ENCODE measurements at regions not wholly inside any gene's neighbourhood (a gene's known extent, or its start where the extent isn't known, plus 50 kb on each side); places are given as distances from the start of the nearest gene placed in this dataset.

DNA sequence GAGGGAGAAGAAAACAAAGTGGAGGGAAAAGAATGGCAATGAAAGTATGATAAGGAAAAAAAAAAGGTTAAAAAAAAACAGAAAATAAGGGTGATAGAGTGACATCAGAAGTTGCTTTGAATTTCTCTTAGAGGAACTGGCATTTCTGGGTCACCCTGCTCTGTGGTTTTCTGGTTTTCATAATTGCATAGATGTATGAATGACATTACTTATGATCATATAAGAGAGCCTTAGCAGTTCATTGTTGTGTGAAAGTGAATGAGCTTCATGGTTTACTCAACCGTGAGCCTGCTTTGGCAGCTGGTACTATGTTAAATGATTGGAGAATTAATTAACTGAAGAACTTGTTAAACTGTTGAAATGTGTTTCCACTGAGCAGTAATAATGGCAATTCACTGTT is 336.4 kb upstream of the FBXO33 start:
- no peak for DNase-seq (ENCODE audit: low read depth)

DNA sequence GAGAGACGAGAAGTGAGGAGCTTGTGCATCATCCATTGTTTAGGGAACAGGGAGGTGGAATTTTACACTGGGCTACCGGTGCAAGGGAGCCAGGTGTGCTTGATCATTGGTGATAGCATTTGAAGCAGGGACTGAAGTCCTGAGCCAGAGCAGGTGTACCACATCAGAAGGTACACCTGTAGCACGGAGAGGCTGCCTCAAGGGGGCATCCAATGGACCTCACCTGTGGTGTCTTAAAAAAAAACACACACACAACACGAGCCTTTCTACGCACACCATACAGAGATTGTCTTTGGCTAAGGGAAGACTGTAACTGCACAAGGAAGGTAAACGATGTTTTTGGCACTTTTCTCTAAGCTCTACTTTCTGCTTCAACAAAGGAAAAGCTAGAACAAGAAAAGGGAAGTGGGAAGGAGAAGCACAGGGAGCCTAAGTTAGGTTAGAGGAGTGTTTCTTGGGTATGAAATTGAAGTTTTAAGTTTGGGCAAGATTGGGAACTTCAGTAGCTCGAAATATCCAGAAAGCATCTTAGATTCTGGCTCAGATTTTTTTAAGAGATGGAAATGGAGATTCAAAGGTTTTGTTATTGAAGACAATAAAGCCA is 334.3 kb upstream of the FBXO33 start:
- no peak for DNase-seq (ENCODE audit: low read depth)

DNA sequence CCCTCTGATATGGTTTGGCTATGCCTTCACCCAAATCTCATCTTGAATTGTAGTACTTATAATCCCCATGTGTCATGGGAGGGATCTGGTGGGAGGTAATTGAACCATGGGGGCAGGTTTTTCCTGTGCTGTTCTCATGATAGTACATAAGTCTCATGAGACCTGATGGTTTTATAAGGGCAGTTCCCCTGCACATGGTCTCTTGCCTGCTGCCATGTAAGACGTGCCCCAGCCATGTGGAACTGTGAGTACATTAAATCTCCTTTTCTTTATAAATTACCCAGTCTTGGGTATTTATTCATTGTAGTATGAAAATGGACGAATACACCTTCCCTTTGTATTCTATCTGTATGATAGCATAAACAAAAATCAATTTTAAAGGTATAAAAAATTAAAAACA is 333.4 kb upstream of the FBXO33 start:
- no peak for DNase-seq (ENCODE audit: low read depth)

DNA sequence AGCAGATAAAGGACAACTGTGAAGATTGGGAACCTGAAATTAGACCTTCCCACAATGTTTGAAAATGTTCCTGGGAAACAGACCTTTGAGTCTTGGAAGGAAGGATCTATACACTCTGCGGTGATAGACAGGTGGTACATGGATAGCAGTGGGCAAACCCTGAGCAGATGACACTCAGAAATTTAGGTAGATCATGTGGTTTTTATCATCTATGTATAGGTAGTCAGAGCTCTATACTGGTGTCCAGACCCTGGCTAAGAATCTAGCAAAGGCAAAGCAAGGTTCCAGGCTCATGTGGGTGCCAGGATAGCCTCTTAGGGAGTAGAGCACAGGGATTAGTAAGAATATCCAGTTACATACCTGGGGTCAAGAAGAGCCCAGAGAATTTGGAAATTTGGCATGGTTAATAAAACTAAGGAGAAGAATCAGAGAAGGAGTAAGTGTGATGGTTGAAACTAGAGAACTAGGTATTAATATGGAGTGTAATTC is 331.2 kb upstream of the FBXO33 start:
- DNase-seq (ENCODE audit: low read depth) = no peak

DNA sequence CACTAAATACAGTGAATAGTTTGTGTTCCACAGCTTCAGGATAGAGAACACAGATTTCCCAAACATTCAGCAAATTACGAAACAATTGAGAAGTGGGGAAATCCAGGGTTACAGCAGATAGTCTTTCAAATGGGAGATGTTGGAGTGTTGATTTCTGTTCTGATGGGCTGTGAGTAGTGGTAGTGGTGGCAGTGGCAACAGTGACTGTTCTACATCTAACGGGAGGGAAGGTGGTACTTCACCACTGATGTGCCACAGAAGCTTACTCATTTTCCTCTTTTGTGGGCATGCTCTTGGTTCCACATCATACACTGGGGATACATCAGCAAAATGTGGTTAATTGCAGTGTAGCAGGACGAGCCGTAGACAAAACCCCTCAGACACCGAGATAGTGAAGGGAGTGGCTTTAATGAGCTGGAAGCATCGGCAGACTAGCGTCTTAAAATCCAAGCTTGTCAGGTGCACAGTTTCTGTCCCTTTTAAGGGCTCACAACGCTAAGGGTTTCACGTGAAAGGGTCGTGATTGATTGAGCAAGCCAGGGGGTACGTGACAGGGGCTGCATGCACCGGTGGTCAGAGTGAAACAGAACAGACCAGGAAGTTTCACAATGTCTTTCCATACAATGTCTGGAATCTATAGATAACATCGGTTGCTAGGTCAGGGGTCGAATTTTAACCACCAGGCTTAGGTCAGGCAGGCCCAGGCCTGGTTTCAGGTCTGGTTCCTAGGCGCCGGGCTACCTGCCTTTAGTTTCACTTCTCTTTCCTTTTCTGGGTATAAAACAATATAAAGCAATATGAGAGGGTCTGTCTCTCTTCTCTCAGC is 330.6 kb upstream of the FBXO33 start:
- no peak for DNase-seq (ENCODE audit: low read depth)

DNA sequence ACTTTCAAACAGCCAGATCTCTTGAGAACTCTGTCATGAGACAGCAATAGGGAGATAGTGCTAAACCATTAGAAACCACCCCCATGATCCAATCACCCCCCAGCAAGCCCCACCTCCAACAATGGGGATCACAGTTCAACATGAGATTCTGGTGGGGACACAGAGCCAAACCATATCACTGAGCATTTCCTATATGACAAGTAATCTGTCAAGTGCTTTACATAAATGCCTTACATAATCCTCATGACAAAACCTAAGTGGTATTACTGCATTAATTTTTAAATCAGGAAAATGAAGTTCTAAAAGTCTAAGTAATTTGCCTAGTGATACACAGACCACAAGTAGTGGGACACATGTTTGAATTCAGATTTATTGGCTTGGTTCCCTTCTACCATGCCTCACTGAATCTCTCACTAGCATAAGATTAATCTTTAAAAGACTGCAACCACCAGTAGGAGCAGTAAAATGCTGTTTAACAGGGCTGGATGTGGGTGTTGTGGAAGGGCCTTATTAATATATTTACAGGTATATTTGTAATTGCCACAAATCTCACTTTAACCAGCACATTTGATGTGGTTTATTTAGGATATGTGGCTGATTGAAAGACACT is 323.1 kb upstream of the FBXO33 start:
- DNase-seq (ENCODE audit: low read depth) = no peak

DNA sequence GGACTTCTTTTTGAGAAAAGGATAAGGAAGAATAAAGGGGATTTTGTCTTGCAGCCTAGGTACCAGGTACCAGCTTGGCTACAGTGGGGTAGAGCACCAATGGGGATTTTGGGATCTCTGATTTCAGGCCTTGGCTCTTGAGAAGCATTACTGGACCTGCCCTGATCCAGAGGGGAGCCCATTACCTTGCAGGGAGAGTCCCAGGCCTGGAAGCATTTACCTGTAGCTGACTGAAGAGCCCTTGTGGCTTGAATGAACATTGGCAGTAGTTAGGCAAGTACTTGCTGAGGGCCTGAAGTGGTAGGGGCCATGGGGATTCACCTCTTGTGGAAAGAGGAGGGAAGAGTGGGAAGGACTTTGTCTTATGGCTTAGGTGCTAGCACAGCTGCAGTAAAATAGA is 308.2 kb upstream of the FBXO33 start:
- DNase-seq (ENCODE audit: low read depth) = no peak

DNA sequence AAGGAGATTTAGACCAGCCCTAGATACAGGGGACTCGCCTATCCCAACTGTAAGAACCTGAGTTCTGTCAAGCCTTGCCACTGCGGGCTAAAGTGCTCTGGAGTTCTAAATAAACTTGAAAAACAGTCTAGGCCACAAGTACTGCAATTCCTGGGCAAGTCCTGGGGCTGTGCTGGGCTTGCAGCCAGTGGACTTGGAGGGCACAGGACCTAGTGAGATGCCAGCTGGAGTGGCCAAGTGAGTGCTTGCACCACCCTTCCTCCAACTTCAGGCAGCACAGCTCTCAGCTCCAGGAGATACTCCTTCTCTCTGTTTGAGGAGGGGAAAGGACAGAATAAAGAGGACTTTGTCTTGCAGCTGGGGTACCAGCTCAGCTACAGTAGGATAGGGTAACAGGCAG is 307.6 kb upstream of the FBXO33 start:
- no peak for DNase-seq (ENCODE audit: low read depth)

DNA sequence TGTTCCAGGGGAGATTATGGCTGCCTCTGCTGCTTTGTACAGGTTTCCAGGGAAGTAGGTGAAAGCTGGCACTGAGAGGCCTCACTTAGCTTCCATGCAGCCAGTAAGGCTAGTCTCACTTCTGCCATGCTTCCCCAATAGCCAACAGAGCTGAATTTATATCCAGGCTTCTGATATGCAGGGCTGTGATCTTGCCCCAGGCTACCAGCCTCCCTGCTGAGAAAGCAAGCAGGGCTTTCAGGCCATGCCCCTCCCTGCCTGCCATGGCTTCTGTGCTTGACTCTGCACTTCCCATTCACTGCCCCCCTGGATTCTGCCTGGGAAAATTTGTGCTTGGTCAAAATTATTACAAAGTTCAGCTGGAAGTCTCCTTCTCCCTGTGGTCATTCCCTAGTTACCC is 302.1 kb upstream of the FBXO33 start:
- DNase-seq (ENCODE audit: low read depth) = no peak

DNA sequence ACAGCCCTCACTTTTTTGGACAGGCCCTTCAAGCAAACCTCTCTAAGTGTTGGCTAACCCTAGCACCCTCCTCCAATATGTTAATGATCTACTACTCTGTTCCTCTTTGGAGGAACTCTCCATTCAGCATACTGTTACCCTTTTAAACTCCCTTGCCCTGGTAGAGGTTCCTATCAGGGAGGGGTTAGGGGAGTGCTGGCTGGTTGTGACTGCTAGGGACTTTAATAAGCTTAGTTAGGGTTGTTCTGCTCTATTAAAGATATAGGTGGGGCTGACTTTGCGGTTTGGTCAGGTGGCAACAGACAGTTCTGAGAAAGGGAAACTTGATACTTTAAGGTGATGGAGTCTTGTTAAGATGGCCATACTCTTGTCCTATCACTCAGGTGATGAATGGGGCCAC is 301.5 kb upstream of the FBXO33 start:
- DNase-seq (ENCODE audit: low read depth) = no peak

DNA sequence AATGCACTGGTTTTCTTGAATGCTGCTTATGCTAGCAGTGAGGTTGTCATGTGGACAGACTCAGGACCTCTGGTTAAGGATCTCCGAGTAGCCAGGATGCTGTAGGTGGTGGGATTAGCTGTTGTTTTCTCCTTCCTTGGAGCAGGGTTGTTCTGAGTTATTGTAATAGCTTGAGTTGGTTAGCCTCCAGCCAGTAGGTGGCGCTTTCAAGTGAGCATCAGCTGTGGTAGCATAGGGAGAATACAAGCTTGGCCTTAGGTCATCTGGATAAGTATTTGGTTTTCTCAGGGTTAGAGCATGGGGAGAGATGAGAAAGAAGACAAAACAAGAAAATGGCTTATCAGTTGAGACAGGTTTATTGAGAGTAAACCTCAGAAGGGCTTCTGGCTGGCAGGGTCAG is 299.7 kb upstream of the FBXO33 start:
- no peak for DNase-seq (ENCODE audit: low read depth)

DNA sequence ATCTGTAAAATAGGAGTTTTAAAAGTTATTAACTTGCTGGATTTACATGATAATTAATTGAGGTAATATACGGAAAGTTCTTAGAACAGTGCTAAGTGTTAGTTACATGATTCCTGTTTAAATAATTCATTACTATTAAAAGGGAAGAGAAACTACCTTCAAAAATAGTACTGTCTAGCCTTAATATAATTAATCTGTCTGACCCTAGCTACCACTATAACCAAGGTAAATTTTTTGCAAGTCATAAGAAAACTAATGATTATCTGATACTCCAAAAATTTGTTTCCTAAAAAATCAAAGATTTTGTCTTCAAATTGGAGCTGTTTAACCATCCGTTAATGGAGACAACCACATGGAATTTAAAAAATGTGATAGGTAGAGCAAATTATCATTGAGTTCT is 294.3 kb upstream of the FBXO33 start:
- no peak for DNase-seq (ENCODE audit: low read depth)

DNA sequence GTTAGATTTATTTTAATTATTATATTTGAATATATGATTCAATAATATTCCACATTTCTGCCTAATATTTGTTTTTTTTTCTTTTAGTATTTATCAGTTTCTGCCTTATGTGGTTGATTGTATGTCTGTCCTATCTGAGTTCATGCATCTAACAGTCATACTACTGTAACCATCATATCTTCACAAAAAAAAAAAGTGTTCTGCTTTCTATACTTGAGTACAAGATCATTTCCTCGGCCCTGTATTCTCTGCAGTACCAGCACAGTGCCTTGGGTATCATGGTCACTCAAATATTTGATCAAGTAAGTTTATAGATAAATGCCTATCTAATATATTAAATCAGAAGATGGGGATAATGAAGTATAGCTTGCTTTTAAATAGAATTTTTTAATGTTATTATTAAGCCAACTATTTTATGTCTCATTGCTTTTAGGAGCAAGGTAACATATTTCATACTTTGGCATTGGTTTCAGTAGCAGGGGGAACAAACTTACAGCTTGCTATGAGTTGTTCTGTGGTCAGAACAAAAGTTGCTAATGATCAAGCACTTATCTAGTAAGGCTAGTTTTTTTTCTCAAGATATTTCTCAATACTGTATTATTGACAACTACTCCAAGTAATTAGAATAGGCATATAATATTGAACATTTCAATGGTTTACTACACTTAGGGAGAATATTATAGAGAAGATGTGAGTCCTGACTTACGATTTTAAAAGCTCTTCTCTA is 290.5 kb upstream of the FBXO33 start:
- DNase-seq (ENCODE audit: low read depth) = no peak

DNA sequence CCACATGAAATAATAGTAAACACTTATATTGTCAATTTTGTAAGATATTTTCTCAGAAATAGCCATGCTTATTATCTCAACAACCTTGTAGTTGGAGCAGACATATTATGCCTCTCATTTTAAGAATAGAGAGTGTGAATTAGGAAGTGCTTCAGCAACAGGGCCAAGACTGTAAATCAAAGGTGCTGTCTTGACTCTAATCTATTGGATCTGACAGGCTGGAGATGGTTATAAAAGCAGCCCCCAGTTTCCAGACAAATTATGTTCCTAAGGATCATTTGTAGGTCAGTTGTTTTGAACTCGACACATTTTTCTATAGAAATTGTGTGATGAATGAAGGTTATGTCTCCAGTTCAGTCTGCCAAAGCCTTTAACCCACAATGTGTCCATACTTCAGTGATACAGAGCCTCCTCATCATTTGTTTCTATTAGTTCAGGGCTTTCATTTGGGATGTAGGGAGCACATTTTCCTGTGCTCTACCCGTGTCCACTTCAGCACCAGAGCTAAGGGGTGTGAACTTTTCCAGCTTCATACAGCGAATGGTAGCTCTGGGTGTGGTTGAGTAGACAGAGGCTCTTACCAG is 284.8 kb upstream of the FBXO33 start:
- no peak for DNase-seq (ENCODE audit: low read depth)

DNA sequence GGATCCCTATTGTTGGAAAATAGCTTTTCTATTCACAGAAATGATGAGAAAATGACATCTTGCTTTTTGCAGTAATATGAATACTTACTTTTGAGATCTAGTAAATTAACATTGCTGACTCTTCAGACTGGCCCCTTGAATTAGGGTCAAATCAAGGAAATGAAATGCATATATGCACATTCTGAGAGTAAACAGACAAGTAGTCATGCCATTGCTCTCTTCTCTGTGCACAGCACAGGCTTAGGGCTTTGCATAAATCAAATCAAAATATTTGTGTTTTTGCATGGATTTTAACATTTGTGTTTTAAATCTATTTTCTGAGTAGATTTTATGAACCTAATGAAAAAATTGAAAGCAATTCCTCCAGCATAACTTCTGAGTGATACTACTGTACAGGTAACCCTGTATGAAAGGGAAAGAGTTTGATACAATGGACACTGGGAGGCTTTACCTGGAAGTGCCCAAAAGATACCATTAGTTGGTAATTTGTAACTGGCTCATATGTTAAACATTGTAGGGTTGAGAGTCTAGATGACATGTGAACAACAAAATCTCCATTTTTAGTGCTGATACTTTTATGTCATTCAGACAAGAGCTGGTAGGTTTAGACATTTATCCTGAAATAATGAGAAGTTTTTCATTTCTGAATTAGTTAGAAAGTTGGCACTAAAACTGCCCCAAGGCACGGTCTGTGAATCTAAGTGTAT is 280.2 kb upstream of the FBXO33 start:
- no peak for DNase-seq (ENCODE audit: low read depth)

DNA sequence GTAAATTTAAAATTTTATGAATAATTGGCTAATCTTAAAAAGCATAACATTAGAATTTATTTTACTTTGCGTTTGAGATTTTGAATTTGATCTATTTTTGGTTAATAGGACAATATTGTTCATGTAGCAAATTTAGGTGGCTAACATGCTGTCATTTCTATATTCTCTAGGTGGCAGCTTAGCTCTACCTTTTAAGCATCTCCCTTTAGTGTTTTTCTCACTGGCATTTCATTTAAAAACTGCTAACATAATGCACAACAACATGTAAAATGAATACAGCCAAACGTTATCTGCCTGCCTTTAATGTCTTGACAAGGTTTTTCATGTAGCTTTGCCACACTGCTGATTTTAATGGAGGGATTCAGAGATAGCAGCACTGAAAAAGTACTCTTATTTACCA is 272.4 kb upstream of the FBXO33 start:
- DNase-seq (ENCODE audit: low read depth) = no peak

DNA sequence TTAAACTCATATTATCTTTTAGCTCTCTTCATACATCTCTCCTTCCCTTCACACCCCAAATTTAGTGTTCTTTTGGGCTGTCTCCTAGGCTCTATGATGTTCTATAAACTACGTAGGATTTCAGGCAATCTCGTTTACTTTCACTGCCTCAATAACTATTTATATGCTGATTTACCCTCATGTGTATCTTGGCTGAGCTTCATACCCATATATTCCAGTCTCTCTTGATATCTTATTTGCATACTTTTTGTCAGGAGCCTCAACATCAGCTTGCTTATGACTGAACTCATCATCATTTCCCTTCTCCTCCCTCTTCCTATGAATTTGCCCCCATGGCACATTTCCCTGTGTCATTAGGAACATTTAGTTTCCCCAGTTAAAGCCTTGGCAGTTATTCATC is 262.1 kb upstream of the FBXO33 start:
- DNase-seq (ENCODE audit: low read depth) = no peak

DNA sequence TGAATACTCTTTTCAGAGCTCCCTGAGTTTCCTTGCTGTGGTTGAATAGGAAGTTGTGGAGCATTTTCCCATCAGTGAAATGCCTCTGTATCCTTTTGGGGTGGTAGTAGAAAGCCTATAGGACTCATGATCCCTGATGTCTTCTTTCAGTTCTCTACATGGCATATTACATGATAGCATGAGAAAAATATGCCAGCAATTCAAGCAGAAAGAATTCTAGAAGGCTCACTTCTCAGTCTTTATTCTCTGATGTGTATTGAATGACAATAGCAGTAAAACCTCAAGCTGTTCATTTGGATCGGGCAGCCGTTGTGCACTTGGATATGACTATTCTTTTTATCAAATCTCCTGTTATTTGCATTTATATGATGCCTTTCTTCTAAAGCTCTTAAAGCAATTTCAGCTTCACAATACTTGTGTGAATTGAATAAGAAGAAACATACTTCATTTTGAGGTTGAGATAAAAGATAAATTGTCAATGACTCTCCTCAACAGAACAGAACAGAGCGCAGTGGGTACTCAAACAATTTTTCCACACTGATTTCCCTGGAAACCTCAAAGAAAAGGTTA is 251.5 kb upstream of the FBXO33 start:
- no peak for DNase-seq (ENCODE audit: low read depth)

DNA sequence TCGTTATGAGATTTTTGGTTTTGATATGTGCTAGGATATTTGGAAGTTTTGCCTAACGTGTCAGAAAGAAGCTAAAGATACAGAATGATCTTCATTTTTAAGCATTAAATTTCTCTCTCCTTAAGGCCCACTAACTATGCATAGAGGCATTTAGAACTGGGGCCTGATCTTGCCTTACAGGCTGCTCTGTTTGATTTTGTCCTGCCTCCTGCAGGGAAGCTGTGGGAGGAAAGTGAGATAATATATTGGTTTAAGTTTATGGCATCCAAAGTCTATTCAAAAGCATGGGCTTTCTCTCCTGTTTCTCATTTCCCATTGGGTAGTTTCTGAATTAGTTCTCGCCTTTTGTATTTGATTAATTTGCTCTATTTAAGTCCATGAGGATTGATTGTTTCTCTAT is 250.3 kb upstream of the FBXO33 start:
- no peak for DNase-seq (ENCODE audit: low read depth)

DNA sequence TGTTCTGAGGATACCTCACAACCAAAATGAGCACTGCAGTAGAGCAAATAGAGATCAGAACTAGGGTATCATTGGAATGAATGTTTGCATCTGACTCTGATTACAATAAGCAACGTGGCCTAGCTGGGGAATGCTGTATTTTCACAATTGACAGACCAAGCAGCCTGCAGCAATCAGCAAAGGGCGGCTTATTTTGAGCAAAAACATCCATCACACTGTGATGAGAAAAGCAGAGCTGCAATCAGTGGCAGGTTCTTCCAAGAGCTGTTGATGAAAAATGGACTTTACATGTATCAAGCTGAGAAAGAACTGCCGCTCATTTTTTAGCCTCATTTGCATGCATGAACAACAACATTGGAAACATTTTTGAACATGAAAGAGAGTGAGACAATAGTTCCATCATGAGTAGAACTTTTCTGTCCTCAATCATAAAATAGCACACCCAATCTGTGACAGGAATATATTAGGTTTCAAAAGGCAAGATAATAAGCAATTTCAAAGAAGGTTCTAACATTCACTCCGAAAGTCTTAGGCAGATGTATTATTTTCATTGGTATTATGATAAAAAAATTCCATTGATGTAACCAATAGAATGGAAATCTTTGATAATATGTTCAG is 249.7 kb upstream of the FBXO33 start:
- no peak for DNase-seq (ENCODE audit: low read depth)

DNA sequence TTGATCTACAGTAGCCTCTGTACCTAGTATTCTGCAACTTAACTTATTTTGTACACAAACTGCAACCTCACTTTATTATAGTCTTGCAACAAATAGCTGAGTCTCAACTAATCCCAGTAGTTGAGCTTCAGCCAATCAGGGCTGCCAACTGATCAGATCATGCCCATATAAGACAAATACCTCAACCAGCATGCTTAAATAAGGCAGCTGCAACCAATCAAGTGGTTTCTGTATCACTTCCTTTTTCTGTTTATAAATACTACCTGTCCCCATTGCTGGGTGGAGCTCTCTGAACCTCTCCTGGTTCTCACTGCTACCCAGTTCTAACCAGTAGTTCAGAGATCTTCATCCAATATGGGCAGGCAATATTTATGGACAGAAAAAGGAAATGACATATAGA is 248.5 kb upstream of the FBXO33 start:
- no peak for DNase-seq (ENCODE audit: low read depth)

Data from fibroblast of gingiva (primary cell).